ENCODE measurements at regions not wholly inside any gene's neighbourhood (a gene's known extent, or its start where the extent isn't known, plus 50 kb on each side); places are given as distances from the start of the nearest gene placed in this dataset.

DNA sequence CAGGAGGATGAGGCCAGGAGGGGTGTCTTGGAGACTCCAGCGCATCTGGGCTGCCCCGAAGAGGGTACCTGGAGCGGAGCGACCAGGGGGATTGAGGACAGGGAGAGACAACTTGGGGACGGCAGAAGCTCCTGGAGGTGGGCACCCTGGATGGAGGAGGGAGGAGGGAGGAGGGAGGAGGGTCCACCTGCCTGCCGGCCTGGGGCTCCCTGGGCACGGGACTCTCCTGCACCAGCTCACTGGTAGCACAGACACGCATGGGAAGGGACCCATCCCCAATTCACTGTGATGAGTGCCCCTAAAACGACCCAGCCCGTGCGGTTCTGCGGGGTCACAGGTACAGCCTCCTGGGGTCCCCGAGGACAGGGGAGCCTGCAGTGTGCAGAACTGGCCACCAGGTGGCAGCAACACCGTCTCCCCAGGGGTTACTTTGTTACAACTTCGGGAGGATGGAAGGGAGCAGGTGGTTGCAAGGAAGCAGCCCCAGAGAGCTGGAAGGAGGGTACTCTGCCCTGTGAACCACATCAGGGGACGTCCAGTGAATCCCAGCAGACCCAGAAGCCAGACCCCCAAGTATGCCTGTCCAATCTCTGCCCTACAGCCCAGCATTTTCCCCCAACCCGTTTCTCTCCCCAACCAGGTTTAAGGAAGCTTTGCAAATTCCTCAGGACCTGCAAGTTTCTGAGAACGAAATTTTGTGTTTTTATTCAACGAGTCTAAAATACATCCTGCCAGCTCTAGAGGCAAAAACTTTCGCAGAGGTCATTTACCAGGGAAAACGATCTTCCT, 482.4 kb downstream of the NPHP4 start:
- no peak overlapping the region for H3K4me3 ChIP-seq (ENCODE audit: low read depth, poor library complexity, severe bottlenecking)
- intact Hi-C loops (cut with DNase I; ENCODE audit: low total_unique reads) = loop anchor here (5.0 kb wide), 1 partner anchor 237 kb away; no protein-coding TSS in a partner anchor
- TF ChIP-seq, protein P1, sequence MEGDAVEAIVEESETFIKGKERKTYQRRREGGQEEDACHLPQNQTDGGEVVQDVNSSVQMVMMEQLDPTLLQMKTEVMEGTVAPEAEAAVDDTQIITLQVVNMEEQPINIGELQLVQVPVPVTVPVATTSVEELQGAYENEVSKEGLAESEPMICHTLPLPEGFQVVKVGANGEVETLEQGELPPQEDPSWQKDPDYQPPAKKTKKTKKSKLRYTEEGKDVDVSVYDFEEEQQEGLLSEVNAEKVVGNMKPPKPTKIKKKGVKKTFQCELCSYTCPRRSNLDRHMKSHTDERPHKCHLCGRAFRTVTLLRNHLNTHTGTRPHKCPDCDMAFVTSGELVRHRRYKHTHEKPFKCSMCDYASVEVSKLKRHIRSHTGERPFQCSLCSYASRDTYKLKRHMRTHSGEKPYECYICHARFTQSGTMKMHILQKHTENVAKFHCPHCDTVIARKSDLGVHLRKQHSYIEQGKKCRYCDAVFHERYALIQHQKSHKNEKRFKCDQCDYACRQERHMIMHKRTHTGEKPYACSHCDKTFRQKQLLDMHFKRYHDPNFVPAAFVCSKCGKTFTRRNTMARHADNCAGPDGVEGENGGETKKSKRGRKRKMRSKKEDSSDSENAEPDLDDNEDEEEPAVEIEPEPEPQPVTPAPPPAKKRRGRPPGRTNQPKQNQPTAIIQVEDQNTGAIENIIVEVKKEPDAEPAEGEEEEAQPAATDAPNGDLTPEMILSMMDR (IDR thresholded peaks at IDR 0.05) = peak in 2 of 3 donors; percentile 78 to 84
- no peak for TF ChIP-seq POLR2A (IDR thresholded peaks at IDR 0.05)
- 37 to 39% methylated on average over 20 to 21 of the region's 21 CpGs for WGBS, 2 donors
- peak in 1 of 2 donors; percentile 91 for DNase-seq (ENCODE audit: low spot score in 2 of 2)

DNA sequence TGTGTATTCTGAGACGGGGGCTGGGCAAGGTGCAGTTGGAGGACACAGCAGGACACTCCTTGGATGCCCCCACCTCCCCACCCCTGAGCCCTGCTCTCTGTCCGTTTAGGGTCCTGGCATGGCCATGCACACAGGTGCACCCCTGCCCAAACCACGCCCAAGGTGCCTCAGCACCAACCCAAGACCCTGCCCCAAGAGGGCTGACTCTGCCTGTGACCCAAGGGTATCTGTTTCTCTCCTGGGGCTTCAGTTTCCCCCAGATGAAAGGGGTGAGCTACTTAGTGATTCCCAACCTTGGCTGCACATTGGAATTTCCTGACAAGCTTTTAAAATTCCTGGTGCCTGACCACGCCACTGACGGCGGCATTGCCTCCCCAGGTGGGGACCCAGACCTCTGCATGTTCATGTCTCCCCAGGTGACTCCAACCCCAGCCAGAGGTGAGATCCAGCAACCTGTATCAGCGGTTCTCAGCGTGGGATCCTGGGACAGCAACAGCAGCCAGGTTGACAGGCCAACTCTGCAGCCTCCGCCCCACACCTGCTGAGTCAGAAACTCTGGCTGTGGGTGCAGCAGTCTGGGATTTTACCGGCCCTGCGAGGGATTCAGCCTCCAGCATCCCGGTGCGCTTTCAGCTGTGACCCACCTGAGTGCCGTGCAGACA, 483.4 kb downstream of the NPHP4 start:
- TF ChIP-seq, protein P1 (IDR thresholded peaks at IDR 0.05) = no peak
- no peak for TF ChIP-seq POLR2A (IDR thresholded peaks at IDR 0.05)
- DNase-seq (ENCODE audit: low spot score in 2 of 2) = no peak
- 51 to 54% methylated on average over 11 to 14 of the region's 14 CpGs for WGBS, 2 donors
- intact Hi-C loops (cut with DNase I; ENCODE audit: low total_unique reads) = loop anchor here (5.0 kb wide), 1 partner anchor 239 kb away; no protein-coding TSS in a partner anchor
- H3K4me3 ChIP-seq (ENCODE audit: low read depth, poor library complexity, severe bottlenecking) = no peak overlapping the region

DNA sequence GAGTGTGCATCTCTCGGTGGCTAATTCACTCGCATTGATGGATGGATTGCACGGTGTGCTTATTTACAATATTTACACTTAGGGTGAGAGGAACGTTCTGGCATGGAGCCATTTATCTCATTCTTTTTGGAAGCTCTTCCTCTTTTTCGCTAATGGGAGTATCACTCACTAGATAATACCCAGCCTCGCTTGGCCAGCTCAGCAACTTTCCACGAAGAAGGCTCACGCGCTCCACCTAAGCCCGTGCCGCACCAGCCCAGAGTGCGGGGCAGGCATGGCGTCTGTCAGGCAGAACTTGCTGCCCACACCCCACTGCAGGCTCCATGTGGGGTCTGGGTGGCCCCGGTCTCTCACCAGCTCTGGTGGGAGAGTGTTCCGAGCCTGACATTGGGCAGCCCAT, 484.9 kb downstream of the NPHP4 start:
- WGBS, 2 donors = 37 to 40% methylated on average over 14 of the region's 15 CpGs

DNA sequence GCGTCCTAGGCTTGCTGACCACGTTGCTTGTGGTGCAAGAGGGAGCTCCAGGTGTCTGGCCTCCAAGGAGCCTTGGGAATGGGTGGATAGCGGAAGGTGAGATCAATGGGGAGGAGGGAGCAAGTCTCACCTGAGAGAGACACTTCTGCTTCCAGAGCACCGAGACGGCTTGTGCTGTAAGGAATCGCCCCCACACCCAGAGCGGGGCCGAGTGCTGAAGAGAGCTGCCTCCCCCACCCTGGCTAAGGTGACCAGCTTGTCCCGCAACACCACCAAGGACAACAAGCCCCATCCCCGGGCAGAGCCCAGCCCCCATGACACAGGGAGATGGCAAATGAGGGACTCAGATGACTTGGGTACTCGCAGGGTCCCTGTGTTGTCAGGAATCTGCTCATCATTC, 485.6 kb downstream of the NPHP4 start:
- intact Hi-C loops (cut with DNase I; ENCODE audit: low total_unique reads) = loop anchor here (5.0 kb wide), 1 partner anchor 241 kb away; no protein-coding TSS in a partner anchor
- no peak for DNase-seq (ENCODE audit: low spot score in 2 of 2)
- TF ChIP-seq POLR2A (IDR thresholded peaks at IDR 0.05) = no peak
- TF ChIP-seq, protein P1 (IDR thresholded peaks at IDR 0.05) = no peak
- 66 to 83% methylated on average over 11 of the region's 11 CpGs for WGBS, 2 donors
- H3K4me3 ChIP-seq (ENCODE audit: low read depth, poor library complexity, severe bottlenecking) = no peak overlapping the region

More for the DNA sequence above, 484.9 kb downstream of the NPHP4 start:
- intact Hi-C loops (cut with DNase I; ENCODE audit: low total_unique reads) = loop anchor here (5.0 kb wide), 1 partner anchor 240 kb away; no protein-coding TSS in a partner anchor
- TF ChIP-seq POLR2A (IDR thresholded peaks at IDR 0.05) = no peak
- TF ChIP-seq, protein P1 (IDR thresholded peaks at IDR 0.05) = no peak
- no peak overlapping the region for H3K4me3 ChIP-seq (ENCODE audit: low read depth, poor library complexity, severe bottlenecking)
- DNase-seq (ENCODE audit: low spot score in 2 of 2) = no peak

DNA sequence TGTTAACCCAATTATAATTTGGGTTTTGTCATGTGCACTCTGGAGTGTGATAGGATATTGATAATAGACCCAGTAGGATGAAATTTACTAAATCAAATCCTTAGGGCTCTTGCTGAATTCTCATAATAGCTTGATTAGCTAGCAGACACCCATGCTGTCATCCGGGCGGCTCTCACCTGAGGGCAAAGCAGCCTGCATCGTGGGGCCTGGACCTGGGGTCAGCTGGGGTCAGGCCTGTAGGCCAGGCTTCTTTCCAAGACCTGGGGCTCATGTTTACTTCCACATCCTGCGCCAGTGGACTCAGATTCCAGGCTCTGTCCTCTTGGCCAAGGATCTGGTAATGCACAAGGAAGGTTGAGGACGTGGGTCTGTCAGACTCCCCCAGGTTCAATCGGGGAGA, 486.3 kb downstream of the NPHP4 start:
- intact Hi-C loops (cut with DNase I; ENCODE audit: low total_unique reads) = loop anchor here (5.0 kb wide), 1 partner anchor 241 kb away; no protein-coding TSS in a partner anchor
- TF ChIP-seq POLR2A (IDR thresholded peaks at IDR 0.05) = no peak
- TF ChIP-seq, protein P1 (IDR thresholded peaks at IDR 0.05) = no peak
- 69 to 71% methylated on average over 6 of the region's 6 CpGs for WGBS, 2 donors
- no peak for DNase-seq (ENCODE audit: low spot score in 2 of 2)
- H3K4me3 ChIP-seq (ENCODE audit: low read depth, poor library complexity, severe bottlenecking) = no peak overlapping the region

All from lower leg skin (tissue), 4 donors.